ENCODE measurements at regions not wholly inside any gene's neighbourhood (a gene's known extent, or its start where the extent isn't known, plus 50 kb on each side); places are given as distances from the start of the nearest gene placed in this dataset.

DNA sequence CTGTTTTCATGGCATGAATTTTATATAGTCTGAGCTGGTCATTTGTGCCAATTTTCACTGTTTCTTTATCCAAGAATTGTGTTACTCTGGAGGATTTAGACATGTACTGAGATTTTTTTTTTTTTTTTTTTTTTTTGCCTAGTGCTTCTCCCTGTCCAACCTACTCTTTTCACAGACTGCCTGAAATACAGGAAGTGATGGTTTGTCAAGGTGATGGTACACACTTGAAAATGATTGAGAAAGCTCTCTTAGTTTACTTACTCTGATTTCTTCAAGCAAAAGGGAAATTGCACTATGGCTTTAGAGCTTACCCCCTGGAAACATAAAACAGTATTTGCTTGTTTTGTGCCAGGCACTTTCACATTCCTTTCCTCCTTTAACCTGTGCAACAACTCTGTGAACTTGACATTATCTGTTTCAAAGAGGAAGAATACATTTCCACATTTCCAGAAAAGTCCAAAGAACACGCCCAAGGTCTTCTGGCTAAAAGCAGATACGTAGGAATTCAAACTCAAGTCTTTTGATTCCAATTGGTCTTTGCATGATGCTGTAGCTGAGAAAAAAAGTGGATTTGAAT lies 181.1 kb downstream of the SLC15A5 start:
- intact Hi-C loops (cut with DNase I, micrococcal nuclease) = no loop called here
- DNase-seq (no peak), ATAC-seq (no peak)
- no peaks in the 10 kb centered on the region for H3K9me3 Mint-ChIP-seq (ENCODE audit: low read depth)
- H3K27ac Mint-ChIP-seq = no peak overlapping the region
- no peaks in the 10 kb centered on the region for H3K27me3 Mint-ChIP-seq
- ChIA-PET CTCF (interaction anchor here (0.8 to 1.0 kb wide), 2 partner anchors 10 to 18 kb away, joined by 3 to 5 read pairs; no protein-coding TSS in a partner anchor), POLR2A (no interaction called here)
- H3K4me1 Mint-ChIP-seq = no peaks in the 10 kb centered on the region
- H3K36me3 Mint-ChIP-seq (ENCODE audit: low read depth) = no peaks in the 10 kb centered on the region
- no peak overlapping the region for H3K4me3 Mint-ChIP-seq

DNA sequence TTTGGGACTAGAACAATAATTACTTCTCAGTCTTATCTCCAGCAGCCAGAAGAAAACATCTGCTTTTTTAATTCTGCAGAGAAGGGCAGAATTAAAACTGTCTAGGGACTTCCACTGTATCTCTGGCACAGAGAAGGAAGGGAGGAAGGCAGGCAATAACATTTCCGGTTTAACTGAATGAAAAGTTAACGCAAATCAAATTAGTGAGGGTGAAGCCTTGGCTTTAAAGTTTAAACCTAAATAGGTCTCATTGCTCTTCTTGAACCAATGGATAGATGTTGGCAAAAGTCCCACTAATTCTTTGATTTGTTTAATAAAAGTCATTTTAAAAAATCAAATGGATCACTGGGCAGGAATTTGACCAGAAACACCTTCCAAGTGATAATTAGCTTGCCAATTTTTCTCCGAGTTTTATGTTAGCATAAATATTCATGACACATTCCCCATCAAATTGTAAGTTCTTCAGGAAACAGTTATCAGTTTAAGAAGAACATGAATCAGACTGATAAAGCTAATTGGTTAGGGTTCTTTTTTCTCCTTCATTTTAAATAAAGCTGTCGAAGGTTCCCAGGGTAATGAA lies 181.9 kb downstream of the SLC15A5 start:
- POLR2A ChIA-PET = no interaction called here
- Mint-ChIP-seq H3K9me3 (ENCODE audit: low read depth) (no peaks in the 10 kb centered on the region), H3K4me1 (no peaks in the 10 kb centered on the region), H3K4me3 (no peak overlapping the region), H3K27me3 (peaks cover 3% of the 10 kb centered on the region), H3K27ac (no peak overlapping the region), H3K36me3 (ENCODE audit: low read depth) (no peaks in the 10 kb centered on the region)
- no peak for ATAC-seq
- CTCF ChIA-PET = interaction anchor here (0.8 kb wide), 1 partner anchor 18 kb away, joined by 5 read pairs; no protein-coding TSS in a partner anchor
- intact Hi-C loops (cut with DNase I, micrococcal nuclease) = no loop called here
- no peak for DNase-seq

DNA sequence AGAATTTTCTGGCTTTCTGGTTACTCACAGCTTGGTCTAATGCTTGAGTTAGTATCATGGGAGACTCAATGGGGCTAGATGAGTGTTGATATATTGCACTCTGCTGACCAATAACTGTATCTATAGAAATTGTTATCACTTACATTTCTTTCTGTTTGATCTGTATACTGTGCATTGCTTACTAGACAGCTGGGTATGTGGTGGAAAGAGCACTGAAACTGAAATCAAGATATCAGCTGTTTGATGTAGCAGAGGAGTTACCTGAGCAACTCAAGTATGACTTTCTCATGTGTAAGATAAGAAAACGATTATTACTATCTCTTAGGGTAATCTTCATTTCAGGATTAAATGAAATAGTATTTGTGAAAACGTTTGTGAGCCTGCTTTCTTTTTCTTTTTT lies 183.0 kb downstream of the SLC15A5 start:
- no peak for ATAC-seq
- CTCF ChIA-PET = no interaction called here
- POLR2A ChIA-PET = no interaction called here
- H3K27ac Mint-ChIP-seq = no peak overlapping the region
- no peak for DNase-seq
- H3K27me3 Mint-ChIP-seq = peaks cover 3% of the 10 kb centered on the region
- H3K4me1 Mint-ChIP-seq = no peaks in the 10 kb centered on the region
- intact Hi-C loops (cut with DNase I, micrococcal nuclease) = no loop called here
- no peaks in the 10 kb centered on the region for H3K36me3 Mint-ChIP-seq (ENCODE audit: low read depth)
- no peak overlapping the region for H3K4me3 Mint-ChIP-seq
- H3K9me3 Mint-ChIP-seq (ENCODE audit: low read depth) = no peaks in the 10 kb centered on the region

DNA sequence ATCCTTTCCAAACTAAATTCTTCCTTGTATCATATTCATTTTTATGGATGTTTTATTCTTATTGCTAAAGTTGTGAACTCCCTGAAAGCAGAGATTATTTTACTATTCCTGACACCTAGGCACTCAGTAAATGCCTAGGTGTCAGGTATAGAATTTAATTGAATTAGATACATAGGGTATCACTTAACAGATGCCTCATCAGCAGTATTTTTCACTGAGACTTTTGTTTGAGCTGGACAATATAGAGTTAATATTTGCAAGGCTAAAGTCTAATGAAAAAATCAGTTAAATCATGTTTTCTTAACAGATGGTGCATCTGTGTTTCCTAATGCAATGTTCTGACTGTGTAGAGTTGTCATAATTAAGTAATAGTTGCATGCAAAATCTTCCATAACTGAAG lies 182.7 kb downstream of the DERA start:
- no peak for DNase-seq
- Mint-ChIP-seq H3K27me3 (peaks cover 3% of the 10 kb centered on the region), H3K4me1 (no peaks in the 10 kb centered on the region), H3K4me3 (no peak overlapping the region), H3K9me3 (ENCODE audit: low read depth) (no peaks in the 10 kb centered on the region), H3K36me3 (ENCODE audit: low read depth) (no peaks in the 10 kb centered on the region), H3K27ac (no peak overlapping the region)
- ATAC-seq = no peak
- intact Hi-C loops (cut with DNase I, micrococcal nuclease) = no loop called here
- POLR2A ChIA-PET = no interaction called here
- CTCF ChIA-PET = no interaction called here

DNA sequence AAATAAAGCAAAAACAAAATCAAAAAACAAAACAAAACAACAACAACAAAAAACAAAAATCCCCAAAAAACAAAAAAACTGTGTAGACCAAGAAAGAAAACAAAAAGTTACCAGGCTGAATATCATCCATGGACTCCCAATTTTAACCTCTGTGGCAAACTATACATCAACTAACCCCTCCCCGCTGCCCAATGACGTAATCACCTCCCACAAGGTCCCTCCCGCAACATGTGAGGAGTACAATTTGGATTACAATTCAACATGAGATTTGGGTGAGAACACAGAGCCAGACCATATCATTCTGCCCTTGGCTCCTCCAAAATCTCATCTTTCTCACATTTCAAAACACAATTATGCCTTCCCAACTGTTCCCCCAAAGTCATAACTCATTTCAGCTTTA lies 179.8 kb downstream of the DERA start:
- intact Hi-C loops (cut with DNase I, micrococcal nuclease) = no loop called here
- H3K27me3 Mint-ChIP-seq = peaks cover 3% of the 10 kb centered on the region
- ATAC-seq (no peak), DNase-seq (no peak)
- H3K4me3 Mint-ChIP-seq = no peak overlapping the region
- H3K36me3 Mint-ChIP-seq (ENCODE audit: low read depth) = no peaks in the 10 kb centered on the region
- no peaks in the 10 kb centered on the region for H3K4me1 Mint-ChIP-seq
- POLR2A ChIA-PET = interaction anchor here (0.6 kb wide), 1 partner anchor 100 kb away, joined by 4 read pairs; no protein-coding TSS in a partner anchor
- H3K27ac Mint-ChIP-seq = no peak overlapping the region
- no peaks in the 10 kb centered on the region for H3K9me3 Mint-ChIP-seq (ENCODE audit: low read depth)
- CTCF ChIA-PET = no interaction called here

DNA sequence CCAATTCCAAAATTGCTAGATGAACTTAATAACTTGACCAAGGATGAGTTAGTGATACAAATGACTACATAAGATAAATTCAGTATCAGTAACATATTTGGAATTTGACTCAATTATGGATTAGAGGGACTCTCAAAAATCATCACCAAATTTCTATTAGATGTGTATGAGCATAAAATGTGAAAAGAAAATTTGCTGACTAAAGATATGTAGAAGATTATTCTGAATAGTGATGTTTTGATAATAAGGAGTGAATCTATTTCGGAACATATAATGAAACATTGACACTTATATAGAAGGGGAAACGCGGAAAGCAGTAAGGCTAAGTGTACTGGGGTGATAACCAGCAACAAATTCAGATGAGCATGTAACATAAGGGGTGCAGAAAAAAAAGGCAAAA lies 177.3 kb downstream of the DERA start:
- no peaks in the 10 kb centered on the region for H3K9me3 Mint-ChIP-seq (ENCODE audit: low read depth)
- ATAC-seq (no peak), DNase-seq (no peak)
- ChIA-PET POLR2A (no interaction called here), CTCF (no interaction called here)
- peaks cover 3% of the 10 kb centered on the region for H3K27me3 Mint-ChIP-seq
- no peak overlapping the region for H3K4me3 Mint-ChIP-seq
- H3K27ac Mint-ChIP-seq = no peak overlapping the region
- no peaks in the 10 kb centered on the region for H3K36me3 Mint-ChIP-seq (ENCODE audit: low read depth)
- H3K4me1 Mint-ChIP-seq = no peaks in the 10 kb centered on the region
- intact Hi-C loops (cut with DNase I, micrococcal nuclease) = no loop called here

Data from activated CD4-positive, alpha-beta T cell treated with anti-CD3 and anti-CD28 coated beads for 36 hours (primary cell).